ENCODE measurements at regions not wholly inside any gene's neighbourhood (a gene's known extent, or its start where the extent isn't known, plus 50 kb on each side); places are given as distances from the start of the nearest gene placed in this dataset.

- ATAC-seq (no peak), FAIRE-seq (no peak), DNase-seq (ENCODE audit: low read depth, low spot score) (no peak)
- no peaks in the 10 kb centered on the region for H3K9me3 ChIP-seq (replicated peaks; ENCODE audit: control insufficient read depth, insufficient read depth, low read length)
- H3K4me3 ChIP-seq = no peak overlapping the region
- WGBS (ENCODE audit: insufficient coverage, insufficient replicate concordance, low lambda C conversion rate, missing lambda C conversion rate) = 22% methylated on average over 5 of the region's 5 CpGs
- H4K20me1 ChIP-seq (ENCODE audit: control insufficient read depth, insufficient read depth) = no peaks in the 10 kb centered on the region
- H3K4me1 ChIP-seq (ENCODE audit: control insufficient read depth, insufficient read depth, low read length) = no peaks in the 10 kb centered on the region
- intact Hi-C loops (cut with micrococcal nuclease; ENCODE audit: unreplicated experiment) (no loop called here), in situ Hi-C loops (cut with MboI) (no loop called here)
- no peak overlapping the region for H3K9ac ChIP-seq (ENCODE audit: control insufficient read depth, insufficient read depth, low read length)
- no peak overlapping the region for H3K27ac ChIP-seq (ENCODE audit: control insufficient read depth, insufficient read depth)
- SMC1A ChIA-PET (ENCODE audit: uncharacterized antibody, unreplicated experiment) = no interaction called here
- H3K4me2 ChIP-seq (ENCODE audit: control insufficient read depth, insufficient read depth) = no peak overlapping the region
- peaks cover 2 to 5% of the 10 kb centered on the region in 2 experiments; a peak in 3 of 4 replicates for H3K27me3 ChIP-seq (replicated peaks in 1 of 2; ENCODE audit: control insufficient read depth in 2 of 2, insufficient read depth in 2 of 2, low read length in 1 of 2)
- POLR2A ChIA-PET = no interaction called here
- H3K36me3 ChIP-seq (ENCODE audit: control insufficient read depth in 2 of 2, insufficient read depth in 2 of 2, low read length in 1 of 2) = no peaks in the 10 kb centered on the region
- CTCF ChIA-PET = no interaction called here
- RAD21 ChIA-PET (ENCODE audit: unreplicated experiment) = no interaction called here
- no peak for TF ChIP-seq KLF5 (IDR thresholded peaks at IDR 0.05; ENCODE audit: partially characterized antibody)
- TF ChIP-seq CBX3 (IDR thresholded peaks at IDR 0.05; ENCODE audit: borderline replicate concordance, low read depth) = no peak
- no peak for TF ChIP-seq ATF2 (IDR thresholded peaks at IDR 0.05; ENCODE audit: low read length)
- TF ChIP-seq, protein P1, sequence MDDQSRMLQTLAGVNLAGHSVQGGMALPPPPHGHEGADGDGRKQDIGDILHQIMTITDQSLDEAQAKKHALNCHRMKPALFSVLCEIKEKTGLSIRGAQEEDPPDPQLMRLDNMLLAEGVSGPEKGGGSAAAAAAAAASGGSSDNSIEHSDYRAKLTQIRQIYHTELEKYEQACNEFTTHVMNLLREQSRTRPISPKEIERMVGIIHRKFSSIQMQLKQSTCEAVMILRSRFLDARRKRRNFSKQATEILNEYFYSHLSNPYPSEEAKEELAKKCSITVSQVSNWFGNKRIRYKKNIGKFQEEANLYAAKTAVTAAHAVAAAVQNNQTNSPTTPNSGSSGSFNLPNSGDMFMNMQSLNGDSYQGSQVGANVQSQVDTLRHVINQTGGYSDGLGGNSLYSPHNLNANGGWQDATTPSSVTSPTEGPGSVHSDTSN (IDR thresholded peaks at IDR 0.05; ENCODE audit: insufficient replicate concordance, low read depth, low read length) = no peak
- TF ChIP-seq TAF1 (IDR thresholded peaks at IDR 0.05; ENCODE audit: borderline replicate concordance, low read depth, low read length) = no peak
- TF ChIP-seq BRCA1 (IDR thresholded peaks at IDR 0.05; ENCODE audit: low read depth, low read length) = no peak
- TF ChIP-seq STAT1 (conservative IDR thresholded peaks at IDR 0.05) = no peak
- TF ChIP-seq POLR2AphosphoS2 (IDR thresholded peaks at IDR 0.05; ENCODE audit: low read depth, low read length) = no peak
- no peak for TF ChIP-seq PML (IDR thresholded peaks at IDR 0.05; ENCODE audit: low read length)
- TF ChIP-seq RUNX3 (IDR thresholded peaks at IDR 0.05; ENCODE audit: low read length) = no peak
- TF ChIP-seq, protein P2, sequence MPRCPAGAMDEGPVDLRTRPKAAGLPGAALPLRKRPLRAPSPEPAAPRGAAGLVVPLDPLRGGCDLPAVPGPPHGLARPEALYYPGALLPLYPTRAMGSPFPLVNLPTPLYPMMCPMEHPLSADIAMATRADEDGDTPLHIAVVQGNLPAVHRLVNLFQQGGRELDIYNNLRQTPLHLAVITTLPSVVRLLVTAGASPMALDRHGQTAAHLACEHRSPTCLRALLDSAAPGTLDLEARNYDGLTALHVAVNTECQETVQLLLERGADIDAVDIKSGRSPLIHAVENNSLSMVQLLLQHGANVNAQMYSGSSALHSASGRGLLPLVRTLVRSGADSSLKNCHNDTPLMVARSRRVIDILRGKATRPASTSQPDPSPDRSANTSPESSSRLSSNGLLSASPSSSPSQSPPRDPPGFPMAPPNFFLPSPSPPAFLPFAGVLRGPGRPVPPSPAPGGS (IDR thresholded peaks at IDR 0.05; ENCODE audit: borderline replicate concordance, insufficient read depth, low read depth, low read length, poor library complexity, severe bottlenecking) = no peak
- no peak for TF ChIP-seq ZBED1 (IDR thresholded peaks at IDR 0.05; ENCODE audit: borderline replicate concordance)
- no peak for TF ChIP-seq STAT3 (IDR thresholded peaks at IDR 0.05; ENCODE audit: low read depth, low read length)
- TF ChIP-seq HSF1 (IDR thresholded peaks at IDR 0.05; ENCODE audit: low read depth, low read length) = no peak
- no peak for TF ChIP-seq JUNB (IDR thresholded peaks at IDR 0.05)
- no peaks in the 10 kb centered on the region for H3K79me2 ChIP-seq (ENCODE audit: control insufficient read depth, insufficient read depth, low read length)
- no TSS peak for BruUV-seq (replicated peaks)
- no peak overlapping the region for H2AFZ ChIP-seq (ENCODE audit: control insufficient read depth, low read depth, low read length)
Measured at GRCh38 chr11:119860561-119861094, 131.6 kb upstream of the NECTIN1 start.
